ENCODE measurements at regions not wholly inside any gene's neighbourhood (a gene's known extent, or its start where the extent isn't known, plus 50 kb on each side); places are given as distances from the start of the nearest gene placed in this dataset.
A peak's percentile ranks its signal among the peaks of the same experiment; 100 is the strongest.

DNA sequence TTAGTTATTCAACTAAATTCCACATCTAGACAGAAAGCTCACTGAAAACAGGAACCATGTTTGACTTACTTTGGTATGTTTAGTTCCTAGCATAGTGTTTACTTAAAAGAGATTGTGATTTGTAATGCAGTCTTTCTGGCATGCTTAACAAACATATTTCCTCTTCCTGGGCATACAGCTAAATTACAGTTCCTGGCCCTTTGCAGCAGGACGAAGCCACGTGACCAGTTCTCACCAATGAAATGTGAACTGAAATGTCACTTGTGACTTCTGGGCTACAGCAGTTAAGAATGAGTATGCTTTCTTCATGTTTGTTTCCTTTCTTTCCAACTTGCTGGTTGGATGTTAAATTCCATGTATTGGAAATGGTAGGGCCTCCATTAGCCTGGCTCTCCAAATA lies 330.5 kb downstream of the FIGN start:
- Histone ChIP-seq H3K27me3 (replicated peaks) (no peaks in the 10 kb centered on the region), H3K4me3 (ENCODE audit: low read depth, low read length) (no peak overlapping the region), H3K27ac (no peak overlapping the region), H3K36me3 (replicated peaks) (no peaks in the 10 kb centered on the region)
- no peak for DNase-seq
- TF ChIP-seq CTCF (IDR thresholded peaks at IDR 0.05; ENCODE audit: low read depth, low read length, missing control alignments): no peak
- in situ Hi-C loops (cut with HindIII; ENCODE audit: low pct_ligation_motif_present, low sequenced_read_pairs): no loop called here

- Histone ChIP-seq H3K4me3 (ENCODE audit: low read depth, low read length) (no peak overlapping the region), H3K27ac (no peak overlapping the region), H3K36me3 (replicated peaks) (no peaks in the 10 kb centered on the region), H3K27me3 (replicated peaks) (no peaks in the 10 kb centered on the region)
- peak; percentile 92 for DNase-seq
- in situ Hi-C loops (cut with HindIII; ENCODE audit: low pct_ligation_motif_present, low sequenced_read_pairs): no loop called here
- TF ChIP-seq CTCF (IDR thresholded peaks at IDR 0.05; ENCODE audit: low read depth, low read length, missing control alignments): no peak
These were observed 334.3 kb downstream of the FIGN start for GRCh38 chr2:163401481-163401880.

DNA sequence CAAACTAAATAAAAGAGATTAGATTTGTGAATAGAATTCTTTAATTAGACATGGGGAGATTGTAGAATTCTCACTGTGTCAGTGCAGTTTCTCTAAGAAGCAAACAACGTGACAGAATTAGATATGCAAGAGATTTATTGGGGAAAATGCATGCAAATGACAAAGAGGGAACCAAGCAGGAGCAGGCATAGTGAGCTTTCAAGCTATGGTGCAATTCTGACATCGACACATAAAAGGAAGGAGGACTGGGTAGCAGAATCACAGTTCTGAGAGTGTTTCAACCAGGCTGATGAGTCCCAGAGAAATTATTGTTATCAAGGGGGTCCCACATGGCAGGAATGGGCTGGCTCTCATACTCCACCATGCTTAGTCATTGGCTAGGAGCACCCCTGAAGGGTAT lies 338.4 kb downstream of the FIGN start:
- DNase-seq: no peak
- in situ Hi-C loops (cut with HindIII; ENCODE audit: low pct_ligation_motif_present, low sequenced_read_pairs): no loop called here
- H3K27ac ChIP-seq: no peak overlapping the region
- H3K4me3 ChIP-seq (ENCODE audit: low read depth, low read length): no peak overlapping the region
- no peaks in the 10 kb centered on the region for H3K27me3 ChIP-seq (replicated peaks)
- no peaks in the 10 kb centered on the region for H3K36me3 ChIP-seq (replicated peaks)
- TF ChIP-seq CTCF (IDR thresholded peaks at IDR 0.05; ENCODE audit: low read depth, low read length, missing control alignments): no peak

- TF ChIP-seq CTCF (IDR thresholded peaks at IDR 0.05; ENCODE audit: low read depth, low read length, missing control alignments): no peak
- Histone ChIP-seq H3K4me3 (ENCODE audit: low read depth, low read length) (no peak overlapping the region), H3K27ac (no peak overlapping the region), H3K36me3 (replicated peaks) (no peaks in the 10 kb centered on the region), H3K27me3 (replicated peaks) (no peaks in the 10 kb centered on the region)
- DNase-seq: no peak
- in situ Hi-C loops (cut with HindIII; ENCODE audit: low pct_ligation_motif_present, low sequenced_read_pairs): no loop called here
These were observed 340.2 kb downstream of the FIGN start for GRCh38 chr2:163395602-163396001.

GRCh38 chr2:163389838-163390237 lies 346.0 kb downstream of the FIGN start:
- in situ Hi-C loops (cut with HindIII; ENCODE audit: low pct_ligation_motif_present, low sequenced_read_pairs): no loop called here
- H3K36me3 ChIP-seq (replicated peaks): no peaks in the 10 kb centered on the region
- no peak overlapping the region for H3K4me3 ChIP-seq (ENCODE audit: low read depth, low read length)
- TF ChIP-seq CTCF (IDR thresholded peaks at IDR 0.05; ENCODE audit: low read depth, low read length, missing control alignments): no peak
- no peak overlapping the region for H3K27ac ChIP-seq
- no peak for DNase-seq
- no peaks in the 10 kb centered on the region for H3K27me3 ChIP-seq (replicated peaks)

DNA sequence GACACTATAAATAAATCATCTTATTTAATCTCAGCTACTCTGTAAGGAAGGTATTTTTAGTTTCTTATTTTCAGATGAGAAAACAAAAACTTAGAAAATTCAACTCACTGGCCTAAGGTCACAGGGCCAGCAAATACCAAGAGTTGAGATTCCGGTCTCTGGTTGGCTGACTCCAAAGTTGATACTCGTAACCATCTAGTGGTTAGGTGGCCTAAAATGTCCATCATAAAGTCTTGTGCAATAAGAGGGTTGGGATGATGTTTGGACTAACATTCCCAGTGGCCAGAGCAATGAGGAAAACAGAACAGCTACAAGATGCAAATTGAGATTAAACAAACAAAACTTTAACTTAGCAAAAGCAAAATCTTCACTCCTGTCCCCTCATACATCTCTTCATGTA lies 360.3 kb downstream of the FIGN start:
- Histone ChIP-seq H3K27ac (no peak overlapping the region), H3K36me3 (replicated peaks) (no peaks in the 10 kb centered on the region), H3K4me3 (ENCODE audit: low read depth, low read length) (no peak overlapping the region), H3K27me3 (replicated peaks) (no peaks in the 10 kb centered on the region)
- no peak for DNase-seq
- no peak for TF ChIP-seq CTCF (IDR thresholded peaks at IDR 0.05; ENCODE audit: low read depth, low read length, missing control alignments)
- in situ Hi-C loops (cut with HindIII; ENCODE audit: low pct_ligation_motif_present, low sequenced_read_pairs): no loop called here

All from brain microvascular endothelial cell (primary cell).